ENCODE measurements at regions not wholly inside any gene's neighbourhood (a gene's known extent, or its start where the extent isn't known, plus 50 kb on each side); places are given as distances from the start of the nearest gene placed in this dataset.

- Histone ChIP-seq H3K23ac (ENCODE audit: insufficient read length) (no peak overlapping the region), H3K23me2 (ENCODE audit: low read depth, low read length) (no peaks in the 10 kb centered on the region), H3K36me3 (ENCODE audit: control insufficient read depth in 2 of 4, insufficient read depth in 4 of 4, low read length in 3 of 4) (no peaks in the 10 kb centered on the region), H2AK5ac (ENCODE audit: low read depth, low read length) (no peak overlapping the region), H3K4me2 (ENCODE audit: insufficient read depth in 1 of 2, low read depth in 2 of 2, low read length in 2 of 2) (no peak overlapping the region), H3K56ac (replicated peaks; ENCODE audit: insufficient read length, low read depth, low read length) (no peak overlapping the region), H4K20me1 (replicated peaks in 1 of 2; ENCODE audit: control insufficient read depth in 1 of 2, insufficient read depth in 2 of 2, low read length in 2 of 2) (no peaks in the 10 kb centered on the region), H4K5ac (ENCODE audit: insufficient read length, low read depth, low read length) (no peak overlapping the region), H2BK5ac (ENCODE audit: low read depth, low read length) (no peak overlapping the region), H3K14ac (ENCODE audit: insufficient read length) (no peak overlapping the region), H3K9me3 (ENCODE audit: insufficient read depth in 2 of 2, low read depth in 1 of 2, low read length in 1 of 2) (no peaks in the 10 kb centered on the region), H3K27me3 (replicated peaks in 1 of 4; ENCODE audit: control insufficient read depth in 3 of 4, extremely low read depth in 1 of 4, insufficient read depth in 3 of 4, low read length in 3 of 4) (no peaks in the 10 kb centered on the region), H4K8ac (ENCODE audit: extremely low read depth, insufficient read depth, low read length) (no peak overlapping the region), H2BK120ac (replicated peaks; ENCODE audit: low read depth, low read length) (no peak overlapping the region), H3K79me2 (ENCODE audit: control insufficient read depth in 1 of 2, insufficient read depth in 2 of 2, low read length in 2 of 2) (no peaks in the 10 kb centered on the region), H2AFZ (ENCODE audit: low read length) (no peak overlapping the region), H3K27ac (ENCODE audit: low read depth, low read length) (no peak overlapping the region), H3K4me3 (ENCODE audit: extremely low read depth in 1 of 4, insufficient read depth in 2 of 4, low read depth in 3 of 4, low read length in 4 of 4) (no peak overlapping the region), H4K91ac (replicated peaks; ENCODE audit: insufficient read length, low read length) (no peak overlapping the region), H3K18ac (ENCODE audit: extremely low read depth, low read length) (no peak overlapping the region), H3K79me1 (ENCODE audit: low read depth, low read length) (no peaks in the 10 kb centered on the region), H2BK15ac (ENCODE audit: low read length) (no peak overlapping the region), H3K9ac (replicated peaks in 1 of 4; ENCODE audit: extremely low read depth in 1 of 4, low read depth in 3 of 4, low read length in 3 of 4) (no peak overlapping the region), H3K4ac (replicated peaks; ENCODE audit: insufficient read length, low read depth, low read length) (no peak overlapping the region), H3K4me1 (replicated peaks in 1 of 4; ENCODE audit: control insufficient read depth in 3 of 4, insufficient read depth in 4 of 4, low read length in 3 of 4) (no peaks in the 10 kb centered on the region), H2BK12ac (ENCODE audit: low read depth, low read length) (no peak overlapping the region), H2BK20ac (ENCODE audit: low read length) (no peak overlapping the region)
- no peak for DNase-seq (ENCODE audit: low read depth in 1 of 2, low spot score in 2 of 2)
- FAIRE-seq, result no peak
- TF ChIP-seq SAP30 (IDR thresholded peaks at IDR 0.05; ENCODE audit: insufficient read depth, insufficient replicate concordance, low read length), result no peak
- TF ChIP-seq SIRT6 (IDR thresholded peaks at IDR 0.05; ENCODE audit: low read length), result no peak
- no peak for TF ChIP-seq ZNF274 (IDR thresholded peaks at IDR 0.05; ENCODE audit: borderline replicate concordance, extremely low read depth, low read length)
- TF ChIP-seq ATF2 (IDR thresholded peaks at IDR 0.05; ENCODE audit: low read length), result no peak
- no peak for TF ChIP-seq TCF12 (IDR thresholded peaks at IDR 0.05; ENCODE audit: low read depth, low read length)
- TF ChIP-seq E2F6 (IDR thresholded peaks at IDR 0.05), result no peak
- TF ChIP-seq CHD1 (IDR thresholded peaks at IDR 0.05; ENCODE audit: low read depth, low read length), result no peak
- no peak for TF ChIP-seq SP4 (IDR thresholded peaks at IDR 0.05; ENCODE audit: low read length)
- TF ChIP-seq SP1 (IDR thresholded peaks at IDR 0.05; ENCODE audit: low read depth, low read length), result no peak
- ChIA-PET POLR2A (ENCODE audit: partially characterized antibody) (no interaction called here), CTCF (ENCODE audit: partially characterized antibody) (no interaction called here)
- WGBS, 2 experiments (ENCODE audit: extremely low coverage in 1 of 2, insufficient coverage in 1 of 2, insufficient read length in 1 of 2, insufficient replicate concordance in 2 of 2, low coverage in 1 of 2, low lambda C conversion rate in 2 of 2, missing lambda C conversion rate in 1 of 2), result 97% methylated on average over 4 of the region's 4 CpGs; no CpG with 5 or more reads in 1 of the 2 experiments
Measured at GRCh38 chr2:155662224-155662623, 670.3 kb downstream of the NR4A2 start.

All from H1 (cell line).